ENCODE measurements at regions not wholly inside any gene's neighbourhood (a gene's known extent, or its start where the extent isn't known, plus 50 kb on each side); places are given as distances from the start of the nearest gene placed in this dataset.

DNA sequence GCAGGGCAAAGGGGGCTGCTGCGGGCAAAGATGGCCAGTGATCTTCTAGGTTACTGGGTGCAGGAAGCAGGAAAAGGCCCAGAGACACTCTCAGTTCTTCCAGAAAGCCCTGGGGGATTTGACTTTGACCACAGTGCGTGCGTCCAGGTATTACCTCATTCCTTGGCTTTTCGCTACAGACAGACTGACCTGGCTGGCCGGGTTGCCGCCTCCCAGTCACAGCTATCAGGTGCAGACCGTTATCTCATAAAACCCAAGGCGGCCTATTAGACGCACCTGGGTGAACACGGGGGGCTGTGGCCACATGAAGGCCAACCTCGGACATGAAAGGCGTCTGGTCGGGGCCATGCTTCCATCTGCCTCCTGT, 80.3 kb downstream of the FOXL3 start:
- H3K4me3 Mint-ChIP-seq, result no peak overlapping the region
- H3K4me1 Mint-ChIP-seq (ENCODE audit: low read depth), result peaks cover 18% of the 10 kb centered on the region
- intact Hi-C loops (cut with micrococcal nuclease), result no loop called here
- H3K27me3 Mint-ChIP-seq (ENCODE audit: insufficient read depth), result peaks cover 7% of the 10 kb centered on the region
- no peaks in the 10 kb centered on the region for H3K9me3 Mint-ChIP-seq
- DNase-seq (ENCODE audit: low spot score), result no peak
- no peaks in the 10 kb centered on the region for H3K36me3 Mint-ChIP-seq (ENCODE audit: low read depth)
- H3K27ac Mint-ChIP-seq, result no peak overlapping the region

GRCh38 chr7:370775-371118, 80.8 kb downstream of the FOXL3 start:
- Mint-ChIP-seq H3K4me1 (ENCODE audit: low read depth) (peaks cover 15% of the 10 kb centered on the region), H3K27me3 (ENCODE audit: insufficient read depth) (peaks cover 7% of the 10 kb centered on the region), H3K4me3 (no peak overlapping the region), H3K27ac (no peak overlapping the region), H3K9me3 (no peaks in the 10 kb centered on the region), H3K36me3 (ENCODE audit: low read depth) (no peaks in the 10 kb centered on the region)
- DNase-seq (ENCODE audit: low spot score), result no peak
- intact Hi-C loops (cut with micrococcal nuclease), result no loop called here

DNA sequence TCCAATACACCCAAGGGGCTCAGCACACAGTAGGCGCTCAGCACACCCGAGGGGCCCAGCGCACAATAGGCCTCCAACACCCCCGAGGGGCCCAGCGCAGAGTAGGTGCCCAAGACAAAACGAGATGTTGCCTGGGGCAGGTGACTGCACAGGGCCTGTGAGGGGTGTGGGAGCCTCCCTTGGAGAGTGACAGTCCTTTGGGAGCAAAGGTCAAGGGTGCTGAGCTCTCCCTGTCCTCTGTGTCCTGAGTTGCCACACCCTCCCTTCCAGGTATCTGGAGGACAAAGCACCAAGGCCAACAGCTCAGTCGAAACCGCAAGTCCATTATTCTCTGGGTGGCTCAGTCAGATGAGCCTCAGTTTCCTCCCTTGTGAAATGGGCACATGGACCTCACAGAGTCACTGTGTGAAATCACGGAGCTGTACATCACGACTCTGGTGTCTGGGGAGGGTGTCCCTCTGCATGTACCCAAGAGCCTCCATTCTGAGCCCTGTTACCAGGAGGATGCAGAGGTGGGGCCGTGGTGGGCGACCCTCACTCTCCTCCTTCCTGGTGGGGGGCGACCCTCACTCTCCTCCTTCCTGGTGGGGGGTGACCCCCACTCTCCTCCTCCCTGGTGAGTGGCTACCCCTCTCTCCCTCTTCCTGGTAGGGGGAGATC, 81.3 kb downstream of the FOXL3 start:
- intact Hi-C loops (cut with micrococcal nuclease), result no loop called here
- Mint-ChIP-seq H3K4me3 (no peak overlapping the region), H3K27ac (no peak overlapping the region), H3K9me3 (no peaks in the 10 kb centered on the region), H3K27me3 (ENCODE audit: insufficient read depth) (peaks cover 3% of the 10 kb centered on the region), H3K36me3 (ENCODE audit: low read depth) (no peaks in the 10 kb centered on the region), H3K4me1 (ENCODE audit: low read depth) (peaks cover 10% of the 10 kb centered on the region)
- DNase-seq (ENCODE audit: low spot score), result no peak

- Mint-ChIP-seq H3K27me3 (ENCODE audit: insufficient read depth) (no peaks in the 10 kb centered on the region), H3K36me3 (ENCODE audit: low read depth) (no peaks in the 10 kb centered on the region), H3K4me1 (ENCODE audit: low read depth) (peaks cover 3% of the 10 kb centered on the region), H3K27ac (no peak overlapping the region), H3K9me3 (no peaks in the 10 kb centered on the region), H3K4me3 (no peak overlapping the region)
- no peak for DNase-seq (ENCODE audit: low spot score)
- intact Hi-C loops (cut with micrococcal nuclease), result no loop called here
Observed at GRCh38 chr7:371779-372545, 82.0 kb downstream of the FOXL3 start.

GRCh38 chr7:372546-372931, 82.6 kb downstream of the FOXL3 start:
- Mint-ChIP-seq H3K27ac (no peak overlapping the region), H3K27me3 (ENCODE audit: insufficient read depth) (no peaks in the 10 kb centered on the region), H3K9me3 (no peaks in the 10 kb centered on the region), H3K4me1 (ENCODE audit: low read depth) (no peaks in the 10 kb centered on the region), H3K4me3 (no peak overlapping the region), H3K36me3 (ENCODE audit: low read depth) (no peaks in the 10 kb centered on the region)
- intact Hi-C loops (cut with micrococcal nuclease), result no loop called here
- DNase-seq (ENCODE audit: low spot score), result no peak

GRCh38 chr7:372932-373791, 83.2 kb downstream of the FOXL3 start:
- H3K27ac Mint-ChIP-seq, result no peak overlapping the region
- H3K9me3 Mint-ChIP-seq, result no peaks in the 10 kb centered on the region
- H3K4me1 Mint-ChIP-seq (ENCODE audit: low read depth), result no peaks in the 10 kb centered on the region
- peaks cover under 1% of the 10 kb centered on the region for H3K27me3 Mint-ChIP-seq (ENCODE audit: insufficient read depth)
- no peaks in the 10 kb centered on the region for H3K36me3 Mint-ChIP-seq (ENCODE audit: low read depth)
- DNase-seq (ENCODE audit: low spot score), result no peak
- H3K4me3 Mint-ChIP-seq, result no peak overlapping the region
- intact Hi-C loops (cut with micrococcal nuclease), result no loop called here

DNA sequence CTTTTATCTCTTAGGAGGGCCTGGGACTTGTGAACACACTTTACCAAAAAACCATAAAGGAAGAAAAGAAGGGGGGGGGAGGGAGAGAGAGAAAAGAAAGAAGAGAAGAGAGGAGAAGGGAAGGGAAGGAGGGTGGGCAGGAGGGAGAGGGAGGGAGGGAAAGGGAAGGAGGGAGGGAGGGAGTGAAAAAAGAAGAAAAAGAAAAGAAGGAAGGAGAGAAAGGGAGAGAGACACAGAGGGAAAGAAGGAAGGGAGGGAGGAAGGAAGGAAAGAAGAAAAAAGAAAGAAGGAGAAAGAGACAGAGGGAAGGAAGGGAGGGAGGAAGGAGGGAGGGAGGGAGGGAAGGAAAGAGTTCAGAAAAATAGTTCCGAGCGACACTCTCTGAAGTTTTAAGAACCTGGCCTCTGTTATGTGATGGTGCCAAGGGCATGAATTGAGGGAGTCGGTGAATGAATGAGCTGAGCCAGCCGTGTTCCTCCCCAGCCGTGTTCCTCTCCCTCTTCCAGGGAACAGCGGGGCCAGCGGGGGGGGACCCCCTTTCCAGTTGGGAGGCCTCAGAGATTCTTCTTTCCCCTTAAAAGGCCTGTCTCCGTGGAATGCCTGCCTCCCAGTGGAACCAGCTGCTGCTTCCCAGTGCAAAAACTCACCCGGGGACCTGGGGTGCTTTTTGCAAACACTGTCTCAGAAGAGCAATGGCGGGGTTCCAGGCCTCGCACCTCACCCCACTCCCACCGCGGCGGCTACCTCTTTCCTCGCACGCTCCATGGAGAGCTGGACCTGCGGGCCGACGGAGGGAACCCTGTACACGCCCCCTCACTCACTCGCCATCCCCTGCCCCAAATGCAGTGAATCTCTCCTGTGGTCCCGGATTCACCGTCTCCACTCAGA, 84.1 kb downstream of the FOXL3 start:
- no peak overlapping the region for H3K4me3 Mint-ChIP-seq
- DNase-seq (ENCODE audit: low spot score), result no peak

GRCh38 chr7:374706-375311, 84.8 kb downstream of the FOXL3 start:
- intact Hi-C loops (cut with micrococcal nuclease), result no loop called here
- Mint-ChIP-seq H3K27me3 (ENCODE audit: insufficient read depth) (peaks cover 2% of the 10 kb centered on the region), H3K4me1 (ENCODE audit: low read depth) (no peaks in the 10 kb centered on the region), H3K36me3 (ENCODE audit: low read depth) (no peaks in the 10 kb centered on the region), H3K9me3 (no peaks in the 10 kb centered on the region), H3K4me3 (no peak overlapping the region), H3K27ac (no peak overlapping the region)
- DNase-seq (ENCODE audit: low spot score), result no peak

More for the DNA sequence above, 84.1 kb downstream of the FOXL3 start:
- H3K4me1 Mint-ChIP-seq (ENCODE audit: low read depth), result no peaks in the 10 kb centered on the region
- no peaks in the 10 kb centered on the region for H3K9me3 Mint-ChIP-seq
- H3K27ac Mint-ChIP-seq, result no peak overlapping the region
- intact Hi-C loops (cut with micrococcal nuclease), result no loop called here
- no peaks in the 10 kb centered on the region for H3K36me3 Mint-ChIP-seq (ENCODE audit: low read depth)
- peaks cover 2% of the 10 kb centered on the region for H3K27me3 Mint-ChIP-seq (ENCODE audit: insufficient read depth)

- DNase-seq (ENCODE audit: low spot score), result no peak
- Mint-ChIP-seq H3K4me1 (ENCODE audit: low read depth) (no peaks in the 10 kb centered on the region), H3K36me3 (ENCODE audit: low read depth) (no peaks in the 10 kb centered on the region), H3K27ac (no peak overlapping the region), H3K9me3 (no peaks in the 10 kb centered on the region), H3K27me3 (ENCODE audit: insufficient read depth) (peaks cover 2% of the 10 kb centered on the region), H3K4me3 (no peak overlapping the region)
- intact Hi-C loops (cut with micrococcal nuclease), result no loop called here
Observed at GRCh38 chr7:375321-375831, 85.4 kb downstream of the FOXL3 start.

- Mint-ChIP-seq H3K9me3 (no peaks in the 10 kb centered on the region), H3K27ac (no peak overlapping the region), H3K4me1 (ENCODE audit: low read depth) (no peaks in the 10 kb centered on the region), H3K4me3 (no peak overlapping the region), H3K27me3 (ENCODE audit: insufficient read depth) (peaks cover 2% of the 10 kb centered on the region), H3K36me3 (ENCODE audit: low read depth) (no peaks in the 10 kb centered on the region)
- no peak for DNase-seq (ENCODE audit: low spot score)
- intact Hi-C loops (cut with micrococcal nuclease), result no loop called here
Observed at GRCh38 chr7:375901-376305, 85.9 kb downstream of the FOXL3 start.

- H3K9me3 Mint-ChIP-seq, result no peaks in the 10 kb centered on the region
- H3K27ac Mint-ChIP-seq, result no peak overlapping the region
- no peak overlapping the region for H3K4me3 Mint-ChIP-seq
- no peak for DNase-seq (ENCODE audit: low spot score)
- no peaks in the 10 kb centered on the region for H3K36me3 Mint-ChIP-seq (ENCODE audit: low read depth)
- peaks cover 2% of the 10 kb centered on the region for H3K27me3 Mint-ChIP-seq (ENCODE audit: insufficient read depth)
- H3K4me1 Mint-ChIP-seq (ENCODE audit: low read depth), result peaks cover 6% of the 10 kb centered on the region
- intact Hi-C loops (cut with micrococcal nuclease), result no loop called here
Observed at GRCh38 chr7:376306-377079, 86.5 kb downstream of the FOXL3 start.
